ENCODE measurements at regions not wholly inside any gene's neighbourhood (a gene's known extent, or its start where the extent isn't known, plus 50 kb on each side); places are given as distances from the start of the nearest gene placed in this dataset.

GRCh38 chr13:53520132-53520531 lies 491.5 kb downstream of the OLFM4 start:
- TF ChIP-seq EP300 (IDR thresholded peaks at IDR 0.05) (no peak), POLR2AphosphoS5 (IDR thresholded peaks at IDR 0.05) (no peak), CTCF (IDR thresholded peaks at IDR 0.05) (no peak)

Data from upper lobe of left lung (tissue), 4 donors.